GM18519 (cell line): ENCODE measurements at regions not wholly inside any gene's neighbourhood (a gene's known extent, or its start where the extent isn't known, plus 50 kb on each side); places are given as distances from the start of the nearest gene placed in this dataset.

Experiments used
- ATAC-seq: cut with Tn5 transposase; IDR thresholded peaks from one replicate; pipeline ENCODE4 v1.9.1; 2021; ENCODE audit warnings: mild to moderate bottlenecking, moderate library complexity; ENCODE audit not compliant: unreplicated experiment, low FRiP score

DNA sequence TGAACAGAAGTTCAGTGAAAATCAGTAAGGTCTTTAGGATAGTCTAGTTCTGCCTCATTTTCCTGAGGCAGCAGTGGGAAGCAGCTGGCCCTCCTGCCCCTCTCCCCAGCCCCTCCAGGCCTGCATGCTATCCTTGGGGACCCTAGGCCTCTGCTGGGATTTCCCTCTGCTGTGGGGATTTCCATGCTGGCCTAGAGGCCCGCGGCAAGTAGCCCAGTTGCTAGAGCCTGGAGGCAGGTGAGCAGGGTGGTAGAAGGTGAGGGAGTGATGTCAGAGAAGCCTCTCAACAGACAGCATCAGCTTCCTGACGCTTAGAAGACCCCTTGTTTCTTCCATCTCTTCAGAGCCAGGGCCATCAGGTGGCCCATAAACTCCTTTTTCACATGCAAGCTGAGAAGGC, 305.8 kb upstream of the THBS1 start:
- no peak for ATAC-seq

DNA sequence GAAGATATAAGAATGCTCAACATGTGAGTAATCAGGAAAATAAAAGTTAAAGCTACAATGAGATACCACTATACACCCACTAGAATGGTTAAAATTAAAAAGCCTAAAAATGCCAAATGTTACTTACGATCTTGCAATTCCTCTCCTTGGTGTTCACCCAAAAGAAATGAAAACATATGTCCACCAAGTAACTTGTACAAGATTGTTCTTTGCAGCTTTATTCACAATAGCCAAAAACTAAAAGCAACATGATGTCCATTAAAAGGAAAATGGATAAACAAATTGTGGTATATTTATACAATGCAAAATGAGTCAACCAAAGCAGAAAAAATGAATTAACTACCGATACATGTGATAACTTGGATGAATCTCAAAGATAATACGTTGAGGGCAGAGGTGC, 301.6 kb upstream of the THBS1 start:
- ATAC-seq, result no peak

DNA sequence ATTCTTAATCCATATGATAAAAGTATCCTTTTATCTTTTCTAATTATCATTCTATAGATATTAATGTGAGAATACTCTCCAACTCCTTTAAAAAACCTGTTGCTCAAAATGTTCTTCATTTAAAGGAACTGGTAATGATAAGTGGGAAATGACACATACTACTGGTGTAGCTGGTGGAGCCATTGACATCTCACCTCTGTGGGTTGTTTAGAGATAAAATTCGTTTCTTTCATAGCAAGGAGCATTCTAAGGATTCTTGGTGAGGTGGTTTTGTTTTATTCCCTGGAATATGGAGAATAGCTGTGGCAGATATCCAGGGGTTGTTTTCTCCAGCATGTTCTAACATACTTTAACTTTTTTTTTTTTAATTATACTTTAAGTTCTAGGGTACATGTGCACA, 299.8 kb upstream of the THBS1 start:
- ATAC-seq, result no peak

DNA sequence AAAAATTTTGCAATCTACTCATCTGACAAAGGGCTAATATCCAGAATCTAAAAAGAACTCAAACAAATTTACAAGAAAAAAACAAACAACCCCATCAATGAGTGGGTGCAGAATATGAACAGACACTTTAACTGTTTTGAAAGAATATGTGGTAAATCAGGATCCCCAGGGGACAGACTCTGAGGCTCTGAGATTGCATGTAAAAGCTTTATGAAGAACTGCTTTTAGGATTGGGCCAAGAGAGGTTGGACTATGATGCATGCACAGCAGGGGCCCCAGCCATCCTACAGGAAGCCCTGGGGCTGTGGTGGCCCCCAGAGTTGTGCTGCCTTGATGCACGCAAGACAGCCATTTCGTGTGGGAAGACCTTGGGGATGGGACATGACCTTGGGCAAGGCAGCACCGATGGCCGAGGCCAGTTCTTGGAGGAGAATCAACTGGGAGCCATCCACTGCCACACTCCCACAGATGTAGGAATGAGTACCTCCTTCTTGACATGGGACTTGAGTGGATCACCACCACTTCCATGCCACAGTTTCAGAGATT, 298.1 kb upstream of the THBS1 start:
- no peak for ATAC-seq

DNA sequence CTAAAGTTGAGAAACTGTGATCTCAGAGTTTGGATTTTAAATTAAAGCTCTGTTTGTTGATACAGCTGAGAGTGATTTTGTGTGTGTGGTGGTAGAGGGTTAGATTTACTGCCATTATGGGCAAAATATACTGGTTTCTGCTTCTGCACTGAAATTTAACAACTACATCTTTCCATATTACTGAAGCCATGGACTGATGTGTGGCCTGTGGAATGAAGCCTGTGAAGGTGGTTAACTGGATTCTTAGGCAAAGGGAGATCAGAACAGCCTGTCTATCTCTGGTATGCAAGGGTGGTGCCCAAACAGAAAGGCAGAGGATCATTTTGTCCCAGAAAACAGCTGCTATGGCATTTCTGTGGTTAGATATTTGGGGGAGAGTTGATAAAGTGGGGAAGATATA, 297.3 kb upstream of the THBS1 start:
- no peak for ATAC-seq

DNA sequence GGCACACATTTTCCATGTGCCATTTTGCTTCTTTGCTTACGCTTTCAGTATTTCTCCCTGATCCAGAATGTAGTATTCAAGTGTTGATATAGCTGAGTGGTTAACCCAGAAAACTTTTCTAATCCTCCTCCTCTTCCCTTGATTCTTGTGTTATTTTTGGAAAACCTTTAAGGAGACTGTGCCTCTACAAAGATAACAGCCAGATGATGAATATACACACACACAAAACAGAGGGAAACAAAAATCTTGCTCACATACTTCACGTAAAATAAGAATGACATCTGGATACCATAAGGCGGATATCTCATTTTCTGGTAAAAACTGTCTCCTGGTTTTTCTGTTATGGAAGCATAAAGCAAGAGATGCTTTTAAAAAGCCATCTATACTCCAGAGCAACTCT, 295.8 kb upstream of the THBS1 start:
- no peak for ATAC-seq

DNA sequence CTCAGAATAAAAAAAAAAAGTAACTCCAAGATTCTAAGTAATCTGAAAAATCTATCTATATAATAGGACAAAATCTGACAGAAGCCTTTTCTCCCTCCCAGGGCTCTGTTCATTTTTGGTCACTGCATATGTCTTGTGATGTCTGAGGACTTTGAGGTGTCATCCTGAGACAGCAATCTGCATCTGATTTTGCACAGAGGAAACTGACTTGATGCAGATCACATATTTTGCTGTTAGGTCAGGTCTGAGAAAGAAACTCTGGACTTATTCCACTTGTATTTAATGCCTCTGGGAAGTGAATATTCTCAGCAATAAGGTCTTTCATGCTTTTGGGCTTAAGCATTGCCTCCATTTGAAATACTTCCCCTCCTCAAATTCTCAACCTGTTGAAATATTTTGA, 295.2 kb upstream of the THBS1 start:
- no peak for ATAC-seq

DNA sequence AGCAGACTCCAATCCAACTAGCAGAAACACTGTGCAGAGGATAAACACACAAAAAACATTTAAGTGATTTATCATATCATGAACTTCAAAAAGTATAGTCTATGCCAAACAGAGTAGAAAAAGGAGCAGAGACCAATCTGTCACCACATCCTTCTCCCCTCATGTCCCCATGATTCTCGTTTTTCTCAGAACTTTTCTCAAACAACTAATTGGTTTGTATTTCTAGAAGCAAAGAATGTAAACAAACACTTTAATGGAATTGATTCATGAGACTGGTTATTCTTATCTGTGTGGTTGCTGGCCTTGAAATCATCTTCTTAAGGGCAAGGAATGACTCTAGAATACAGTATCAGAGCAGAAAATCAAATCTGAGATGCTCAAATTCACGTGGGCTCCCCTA, 294.2 kb upstream of the THBS1 start:
- ATAC-seq, result no peak

DNA sequence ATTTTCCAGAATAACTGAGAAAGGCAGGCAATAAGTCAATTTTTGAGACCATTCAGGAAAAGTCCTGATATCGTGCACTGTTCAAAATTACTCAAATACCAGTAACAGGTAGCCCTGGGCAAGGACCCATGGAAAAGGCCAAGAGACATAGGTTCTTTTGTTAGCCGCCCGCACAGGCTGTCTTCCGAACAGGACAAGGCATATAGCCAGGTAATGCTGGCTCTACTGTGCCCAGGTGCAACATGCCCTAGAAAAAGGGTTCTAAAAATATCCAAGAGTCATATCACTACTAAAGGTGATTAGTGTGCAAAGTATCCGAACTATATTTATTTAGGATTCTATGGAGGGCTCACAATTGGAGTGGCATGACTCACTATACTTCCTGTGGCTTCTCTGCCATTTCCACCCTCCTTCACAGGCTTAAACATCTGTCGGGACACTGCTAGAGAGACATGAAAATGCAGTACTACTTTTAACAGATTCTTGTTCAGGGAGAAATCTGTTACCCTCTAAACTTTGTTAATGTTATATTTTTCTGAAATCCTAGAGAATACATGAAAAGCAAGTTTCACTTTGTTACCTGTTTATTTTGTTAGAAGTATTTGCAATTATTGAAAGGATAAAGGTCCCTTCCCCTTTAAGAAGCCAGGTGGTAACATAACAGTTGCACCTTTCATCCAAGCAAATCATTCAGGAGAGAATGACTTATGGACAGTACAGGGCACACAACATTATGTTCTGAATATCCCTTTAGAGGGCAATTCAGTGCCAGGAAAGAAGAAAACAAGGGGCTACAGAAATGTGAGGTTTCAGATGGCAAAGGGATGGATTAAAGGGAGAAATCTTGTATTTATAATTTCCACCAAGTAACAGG, 293.3 kb upstream of the THBS1 start:
- ATAC-seq, result no peak

DNA sequence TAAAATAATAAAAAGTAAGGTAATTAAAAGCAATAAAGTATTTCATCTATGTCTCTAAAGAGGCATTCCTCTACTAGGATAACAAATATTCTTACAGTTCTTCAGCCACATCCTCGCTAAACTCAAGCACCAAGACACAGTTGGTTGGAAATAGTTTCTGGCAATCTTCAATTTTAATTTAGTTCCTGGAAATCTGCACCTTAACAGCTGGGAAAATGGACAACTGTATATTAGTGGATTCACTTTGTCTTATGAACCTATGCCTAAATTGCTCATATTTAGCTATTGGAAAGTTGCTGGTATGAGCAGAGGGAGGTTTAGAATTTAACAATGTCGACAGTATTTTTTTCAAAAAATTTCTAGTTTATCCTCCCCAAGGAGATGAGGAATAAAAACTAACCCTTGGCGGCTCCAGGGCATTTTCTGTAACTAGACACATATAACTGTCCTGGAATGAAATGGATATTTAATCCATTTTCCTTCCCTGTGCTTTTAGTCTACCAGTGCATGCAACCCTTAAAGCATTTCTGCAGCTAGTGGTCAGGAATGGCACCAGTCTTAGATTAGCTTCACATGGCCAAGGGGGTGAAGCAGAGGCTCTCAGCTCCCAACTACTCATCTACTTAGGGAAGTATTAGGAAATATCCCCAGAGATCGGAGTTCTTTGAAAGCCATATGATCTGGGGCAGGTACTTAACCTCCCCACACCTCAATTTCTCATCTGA, 290.0 kb upstream of the THBS1 start:
- no peak for ATAC-seq

DNA sequence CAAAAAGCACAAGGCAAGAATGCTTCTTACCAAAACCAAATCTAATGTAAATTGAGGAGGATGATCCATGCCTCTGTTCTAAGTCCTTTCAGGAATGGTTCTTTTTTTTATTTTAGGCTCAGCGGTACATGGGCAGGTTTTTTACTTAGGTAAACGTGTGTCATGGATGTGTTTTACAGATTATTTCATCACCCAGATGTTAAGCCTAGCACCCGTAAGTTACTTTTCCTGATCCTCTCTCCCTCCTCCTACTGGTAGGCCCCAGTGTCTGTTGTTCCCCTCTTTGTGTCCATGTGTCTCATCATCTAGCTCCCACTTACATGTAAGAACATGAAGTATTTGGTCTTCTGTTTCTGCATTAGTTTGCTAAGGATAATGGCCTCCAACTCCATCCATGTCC, 289.2 kb upstream of the THBS1 start:
- no peak for ATAC-seq

DNA sequence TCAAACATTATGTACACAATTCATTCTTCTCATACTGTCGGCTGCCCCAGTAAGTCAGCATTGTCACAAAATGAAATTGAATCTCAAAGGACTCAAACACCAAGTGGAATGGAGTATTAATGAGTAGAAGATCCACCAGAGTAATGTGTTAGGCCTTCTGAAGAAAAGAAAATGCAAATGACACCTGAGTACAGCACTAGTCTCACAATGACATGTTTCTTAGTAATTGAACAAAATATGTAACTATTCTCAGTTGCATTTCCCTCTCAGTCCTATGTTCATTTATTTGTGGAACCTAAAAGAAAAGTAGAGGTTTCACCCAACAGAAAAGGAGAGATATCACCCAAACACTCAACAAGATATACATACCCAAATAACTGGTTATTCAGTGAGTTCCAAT, 283.9 kb upstream of the THBS1 start:
- ATAC-seq, result no peak

DNA sequence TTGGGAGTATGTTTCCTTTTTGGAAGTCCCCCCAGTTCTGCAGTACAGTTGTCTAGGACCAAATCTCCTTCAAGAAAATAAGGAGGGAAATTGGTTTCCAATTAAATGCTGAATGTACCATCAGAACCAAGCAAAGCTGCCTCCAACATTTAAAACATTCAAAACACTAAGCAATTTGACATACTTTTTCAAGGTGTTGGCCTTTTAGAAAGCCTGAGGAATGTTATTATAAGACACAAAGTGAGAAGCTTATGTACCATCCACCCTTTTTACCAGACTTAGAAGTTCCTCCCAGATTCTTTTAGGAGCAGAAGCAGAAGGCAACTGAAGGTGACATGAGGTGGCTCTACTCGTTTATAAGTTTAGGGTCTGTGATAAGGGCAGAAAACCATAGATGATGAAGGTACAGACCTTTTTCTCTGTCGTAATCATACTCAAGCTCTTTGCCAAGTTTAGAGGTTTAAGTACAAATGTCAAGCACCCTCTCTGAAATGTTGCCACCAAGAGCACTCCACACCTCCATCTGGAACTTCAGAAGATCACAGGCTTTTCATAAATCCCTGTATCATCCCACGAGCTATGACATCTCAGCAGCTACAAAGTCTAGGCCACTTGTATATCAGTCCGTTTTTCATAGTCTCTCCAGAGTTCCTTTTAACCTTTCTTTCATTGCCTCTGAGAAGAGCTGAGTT, 282.5 kb upstream of the THBS1 start:
- ATAC-seq, result no peak

DNA sequence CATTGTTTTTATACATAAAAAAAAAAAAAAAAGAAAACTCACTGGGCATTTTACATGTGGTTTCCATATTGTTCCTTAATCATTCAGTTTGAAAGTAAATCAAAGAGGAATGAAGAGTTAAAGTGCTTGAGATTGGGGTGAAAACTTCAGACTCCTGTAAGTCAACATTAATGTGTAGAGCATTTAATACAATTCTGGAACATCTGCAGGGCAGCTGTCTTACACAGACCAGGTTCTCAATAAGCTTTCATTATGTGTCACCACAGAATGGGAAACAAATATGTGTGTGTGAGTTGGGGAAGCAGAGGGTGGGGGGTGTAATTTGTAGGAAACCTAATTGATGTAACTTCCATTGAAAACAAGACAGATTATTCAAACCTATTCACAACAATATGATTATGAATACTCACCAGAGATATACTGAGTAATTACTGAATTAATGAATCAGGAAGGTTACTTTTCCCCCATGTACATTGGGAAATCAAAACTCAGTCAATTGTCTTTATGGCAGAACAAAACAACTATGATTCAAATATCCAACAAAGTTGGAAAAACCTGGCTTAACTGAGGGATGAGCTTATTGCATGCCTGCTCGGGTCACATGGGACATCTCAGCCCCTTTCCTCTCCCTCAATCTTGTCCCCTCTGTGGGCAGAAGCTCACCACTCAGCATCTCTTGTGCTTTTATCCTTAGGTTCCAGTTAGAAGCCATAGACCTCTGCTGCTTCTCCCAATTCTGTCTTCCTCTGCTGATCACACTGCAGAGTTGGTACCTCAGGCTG, 281.2 kb upstream of the THBS1 start:
- ATAC-seq, result no peak

DNA sequence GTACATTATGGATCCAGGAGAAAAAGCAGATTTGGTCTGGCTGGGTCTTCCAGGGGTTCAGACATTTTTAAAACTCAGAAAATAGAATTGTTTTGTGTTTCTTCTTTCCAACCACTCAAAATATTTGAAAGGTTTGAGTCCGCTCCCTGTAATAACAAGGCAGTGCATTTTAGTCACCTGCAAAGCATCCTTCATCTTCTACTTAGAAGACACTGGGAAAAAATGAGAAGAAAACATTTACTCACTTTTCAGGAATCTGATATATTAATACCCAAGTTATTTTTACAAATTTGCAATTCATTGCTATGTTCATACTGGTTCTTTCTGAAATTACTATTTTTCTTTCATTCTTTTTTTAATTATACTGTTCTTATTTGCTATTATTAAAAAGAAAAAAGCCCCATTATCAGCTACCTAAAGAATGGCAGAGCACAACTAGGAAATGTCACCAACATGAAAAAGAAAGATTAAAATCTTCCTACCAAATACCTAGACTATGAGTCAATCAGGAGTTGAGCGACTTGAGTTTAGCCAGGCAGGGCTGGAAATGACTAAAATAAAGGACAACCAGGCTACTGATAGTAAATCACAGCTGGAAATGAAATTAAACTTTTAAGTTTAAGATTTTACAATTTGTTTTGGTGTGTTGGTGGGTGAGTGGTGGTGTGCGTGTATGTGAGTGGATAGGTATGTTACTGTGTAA, 280.3 kb upstream of the THBS1 start:
- ATAC-seq, result no peak

DNA sequence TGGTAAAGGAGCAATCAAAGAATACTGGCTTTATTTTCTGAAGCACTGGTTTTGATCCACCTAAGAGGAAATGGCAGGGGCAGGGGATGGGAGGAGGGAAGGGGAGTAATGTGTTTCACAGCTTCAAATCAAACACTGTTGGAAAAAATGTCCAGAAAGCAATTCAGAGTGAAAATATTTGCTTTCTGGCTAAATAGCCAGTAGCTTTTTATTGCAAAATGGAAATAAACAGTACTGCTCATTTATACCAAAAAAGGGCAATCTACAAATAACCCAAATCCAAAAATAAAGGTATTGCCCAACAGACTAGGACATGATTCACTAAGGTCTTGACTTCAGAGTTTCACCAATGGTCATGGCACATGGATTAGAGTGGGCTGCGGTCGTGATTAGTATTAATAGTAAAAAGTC, 279.3 kb upstream of the THBS1 start:
- no peak for ATAC-seq

DNA sequence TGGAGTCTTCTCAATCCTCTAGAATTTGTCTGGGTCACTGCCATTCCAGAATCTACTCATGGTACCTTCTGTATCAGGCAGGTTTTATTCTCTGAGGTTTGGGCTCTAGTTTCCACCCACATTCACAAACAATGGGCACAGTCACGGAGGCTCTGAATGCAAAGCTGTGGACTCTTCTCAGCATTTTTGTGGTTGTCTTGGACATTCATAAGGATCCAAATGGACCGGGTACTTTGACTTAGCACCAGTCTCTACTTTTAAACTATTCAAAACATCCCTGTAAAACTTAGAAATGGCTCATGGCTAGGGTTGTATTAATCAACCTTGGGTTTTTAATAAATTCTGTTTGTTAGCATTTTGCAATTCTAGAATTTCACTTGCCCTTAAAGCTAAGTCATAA, 277.9 kb upstream of the THBS1 start:
- no peak for ATAC-seq

DNA sequence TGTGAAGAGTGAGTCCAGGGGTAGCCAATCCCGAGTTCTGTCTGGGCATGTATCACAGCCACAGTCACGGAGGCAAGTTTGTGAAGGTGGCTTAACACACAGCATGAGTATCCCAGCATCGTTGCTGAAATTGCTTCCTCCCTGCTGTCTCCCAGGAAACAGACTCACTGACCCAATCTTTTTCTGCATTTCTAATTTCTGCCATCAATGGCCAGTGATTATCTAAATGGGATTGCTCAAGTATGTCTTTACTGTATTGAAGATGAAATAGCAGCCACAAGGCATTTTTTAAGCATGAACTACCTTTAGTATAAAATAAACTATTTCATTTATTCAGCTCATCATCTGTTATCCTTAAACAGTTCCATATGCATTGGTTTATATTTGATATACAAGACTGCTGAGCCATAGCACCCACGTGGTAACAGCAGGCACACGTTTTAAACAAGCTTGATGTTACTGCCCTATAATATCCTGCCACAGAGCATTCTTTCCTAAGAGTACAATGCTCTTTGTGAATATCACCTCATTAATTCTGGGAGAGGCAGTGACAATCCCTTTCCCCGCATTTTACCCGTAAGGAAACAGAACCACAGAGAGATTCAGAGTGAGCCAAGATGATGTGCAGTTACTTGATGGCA, 276.6 kb upstream of the THBS1 start:
- ATAC-seq, result no peak
